Inflammatory macrophage treated with lipopolysaccharide for 4 hours (primary cell): ENCODE measurements at regions not wholly inside any gene's neighbourhood (a gene's known extent, or its start where the extent isn't known, plus 50 kb on each side); places are given as distances from the start of the nearest gene placed in this dataset.

Experiments used
- DNase-seq: peaks from one replicate; pipeline ENCODE4 v3.0.0-alpha.2; 2020

- no peak for DNase-seq
Measured at GRCh38 chr13:34864671-34865070, 77.4 kb upstream of the NBEA start.

- no peak for DNase-seq
Measured at GRCh38 chr13:34867590-34867989, 74.5 kb upstream of the NBEA start.

GRCh38 chr13:34868733-34869132 is 73.3 kb upstream of the NBEA start:
- no peak for DNase-seq

GRCh38 chr13:34869696-34870095 is 72.4 kb upstream of the NBEA start:
- no peak for DNase-seq

GRCh38 chr13:34878329-34878728 is 63.7 kb upstream of the NBEA start:
- no peak for DNase-seq

- DNase-seq = no peak
Measured at GRCh38 chr13:34879851-34880250, 62.2 kb upstream of the NBEA start.

- DNase-seq = no peak
Measured at GRCh38 chr13:34881494-34881893, 60.6 kb upstream of the NBEA start.

GRCh38 chr13:34883396-34883795 is 58.7 kb upstream of the NBEA start:
- DNase-seq = no peak

GRCh38 chr13:34884366-34884765 is 57.7 kb upstream of the NBEA start:
- DNase-seq = no peak

- no peak for DNase-seq
Measured at GRCh38 chr13:34886121-34886875, 55.8 kb upstream of the NBEA start.

GRCh38 chr13:34886987-34887386 is 55.1 kb upstream of the NBEA start:
- DNase-seq = no peak
